OCI-M2 (cell line): ENCODE measurements at regions not wholly inside any gene's neighbourhood (a gene's known extent, or its start where the extent isn't known, plus 50 kb on each side); places are given as distances from the start of the nearest gene placed in this dataset.

ENCODE experiments used
- DNase-seq: peaks from one replicate; lab custom pipeline; 2025; ENCODE audit not compliant: unreplicated experiment; lab: John Stamatoyannopoulos, UW

DNA sequence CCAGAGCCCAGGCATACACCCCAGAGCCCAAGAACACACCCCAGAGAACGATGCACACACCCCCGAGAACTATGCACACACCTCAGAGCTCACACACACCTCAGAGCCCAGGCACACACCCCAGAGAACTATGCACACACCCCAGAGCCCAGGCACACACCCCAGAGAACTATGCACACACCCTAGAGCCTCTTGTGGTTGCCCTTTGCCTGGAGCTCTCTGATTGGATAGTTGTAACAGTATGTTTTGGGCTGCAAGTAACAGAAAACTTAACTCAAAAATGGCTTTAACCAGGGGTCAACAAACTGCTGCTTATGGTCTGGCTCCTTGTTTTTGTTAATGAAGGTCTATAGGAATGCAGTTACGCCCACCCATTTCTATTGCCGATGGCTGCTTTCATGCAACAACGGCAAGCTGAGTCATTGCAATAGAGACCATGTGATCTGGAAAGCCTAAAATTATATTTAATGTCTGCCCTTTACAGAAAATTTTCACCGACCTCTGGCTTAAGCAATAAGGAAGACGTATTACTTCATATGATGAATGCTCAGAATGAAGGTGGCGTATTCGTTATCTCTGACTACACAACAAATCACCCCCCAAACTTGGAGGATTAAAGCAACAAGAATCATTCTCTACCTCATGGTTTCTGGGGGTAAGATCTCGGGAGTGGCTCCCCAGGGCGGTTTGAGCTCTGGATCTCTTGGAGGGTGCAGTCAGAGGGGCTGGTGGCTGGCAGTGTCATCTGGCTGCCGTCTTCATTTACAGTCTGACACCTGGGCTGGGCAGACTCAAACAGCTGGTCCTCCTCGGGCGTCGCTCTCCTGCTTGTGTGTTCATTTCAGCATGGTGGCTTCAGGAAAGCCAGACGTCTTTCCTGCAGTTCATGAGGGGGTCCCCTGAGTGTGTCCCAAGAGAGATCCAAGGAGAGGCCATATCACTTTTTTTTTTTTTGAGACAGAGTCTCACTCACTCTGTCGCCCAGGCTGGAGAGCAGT lies 66.3 kb upstream of the NCOR2 start:
- DNase-seq = no peak

DNA sequence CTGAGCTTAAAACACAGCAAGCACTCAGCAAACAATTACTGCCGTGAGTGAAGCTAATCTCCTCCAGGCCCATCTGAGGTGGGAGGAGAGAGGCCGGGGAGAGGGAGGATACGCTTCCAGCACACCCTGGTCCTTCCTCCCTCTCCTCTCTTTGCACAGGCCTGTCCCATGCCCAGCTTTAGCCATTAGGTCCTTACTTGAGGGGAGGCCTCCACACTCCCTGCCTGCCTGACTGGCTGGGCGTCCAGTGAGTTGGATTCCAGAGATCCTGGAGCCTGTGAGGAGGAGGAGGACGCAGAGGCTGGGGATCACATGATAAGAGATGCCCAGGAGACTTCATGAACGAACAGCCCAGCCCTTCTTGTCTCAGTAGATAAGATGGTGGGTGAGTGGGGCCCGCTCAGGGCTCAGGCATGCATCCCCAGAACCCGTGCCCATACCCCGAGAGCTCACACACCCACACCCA lies 65.1 kb upstream of the NCOR2 start:
- DNase-seq = no peak

DNA sequence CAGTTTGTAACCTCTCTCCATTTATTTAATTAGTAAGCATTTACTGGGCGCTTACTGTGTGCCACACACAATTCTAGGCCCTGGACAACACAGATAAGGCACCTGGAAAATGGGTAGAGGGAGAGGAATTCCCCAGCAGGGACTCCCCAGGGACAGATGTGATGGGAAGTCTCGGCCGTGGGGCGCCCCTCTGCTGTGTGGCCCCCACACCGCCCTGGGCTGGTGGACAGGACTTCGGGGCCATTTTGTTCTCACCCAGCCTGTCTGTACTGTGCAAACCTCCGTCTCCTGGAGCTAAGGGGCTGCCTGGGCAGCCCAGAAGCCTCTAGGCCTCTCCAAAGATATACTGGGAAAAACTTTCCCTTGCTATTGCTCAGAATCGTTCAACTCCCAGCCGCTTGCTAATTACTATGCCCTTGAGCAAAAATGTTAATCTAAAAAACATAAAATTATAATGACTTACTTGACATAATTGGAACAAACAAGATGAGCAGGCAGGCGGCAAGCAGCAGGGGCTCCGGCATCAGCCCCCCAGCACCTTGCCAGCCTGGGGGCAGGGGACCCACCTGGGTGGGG lies 64.4 kb upstream of the NCOR2 start:
- DNase-seq = no peak

DNA sequence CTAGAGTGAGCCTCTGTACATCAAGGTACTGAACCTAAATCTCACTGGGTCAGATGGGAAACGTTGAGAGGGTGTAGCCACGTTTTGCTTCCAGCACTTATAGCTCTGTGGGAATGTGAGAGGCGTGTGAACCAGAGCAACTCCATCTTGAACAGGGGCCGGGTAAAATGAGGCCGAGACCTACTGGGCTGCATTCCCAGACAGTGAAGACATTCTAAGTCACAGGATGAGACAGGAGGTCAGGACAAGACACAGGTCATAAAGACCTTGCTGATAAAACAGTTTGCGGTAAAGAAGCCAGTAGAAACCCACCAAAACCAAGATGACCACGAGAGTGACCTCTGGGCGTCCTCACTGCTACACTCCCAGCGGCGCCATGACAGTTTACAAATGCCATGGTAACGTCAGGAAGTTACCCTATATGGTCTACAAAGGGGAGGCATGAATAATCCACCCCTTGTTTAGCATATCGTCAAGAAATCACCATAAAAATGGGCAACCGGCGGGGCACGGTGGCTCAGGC lies 63.4 kb upstream of the NCOR2 start:
- no peak for DNase-seq

DNA sequence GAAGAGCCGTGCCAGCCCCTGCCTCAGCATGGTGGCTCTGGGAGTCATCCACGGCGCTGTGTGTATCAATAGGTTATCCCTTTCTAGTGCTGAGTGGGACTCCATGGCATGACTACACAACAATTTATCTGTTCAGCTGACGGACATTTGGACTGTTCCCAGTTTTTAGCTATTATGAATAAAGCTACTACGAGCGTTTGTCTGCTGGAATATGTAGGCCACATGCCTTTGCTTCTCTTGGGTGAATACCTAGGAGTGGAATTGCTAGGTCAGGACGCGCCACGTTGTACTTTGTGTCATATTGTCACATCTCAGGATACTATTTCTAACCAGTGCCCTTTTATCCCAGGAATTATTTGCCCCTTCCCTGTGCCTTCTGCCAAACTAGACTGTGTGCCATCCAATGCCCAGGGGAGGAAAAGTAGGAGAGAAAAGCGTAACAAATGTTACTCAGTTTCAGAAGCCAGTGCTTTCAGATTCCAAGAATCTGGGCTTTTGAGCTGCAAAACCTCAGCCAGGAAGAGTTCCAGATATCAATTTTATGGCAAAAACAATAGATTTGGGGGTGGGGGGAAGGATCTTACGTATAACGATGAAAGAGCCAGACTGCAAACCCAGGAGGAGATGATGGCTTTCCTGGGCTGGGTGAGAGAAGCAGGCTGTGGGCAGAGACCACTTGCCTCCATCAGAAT lies 62.5 kb upstream of the NCOR2 start:
- no peak for DNase-seq

DNA sequence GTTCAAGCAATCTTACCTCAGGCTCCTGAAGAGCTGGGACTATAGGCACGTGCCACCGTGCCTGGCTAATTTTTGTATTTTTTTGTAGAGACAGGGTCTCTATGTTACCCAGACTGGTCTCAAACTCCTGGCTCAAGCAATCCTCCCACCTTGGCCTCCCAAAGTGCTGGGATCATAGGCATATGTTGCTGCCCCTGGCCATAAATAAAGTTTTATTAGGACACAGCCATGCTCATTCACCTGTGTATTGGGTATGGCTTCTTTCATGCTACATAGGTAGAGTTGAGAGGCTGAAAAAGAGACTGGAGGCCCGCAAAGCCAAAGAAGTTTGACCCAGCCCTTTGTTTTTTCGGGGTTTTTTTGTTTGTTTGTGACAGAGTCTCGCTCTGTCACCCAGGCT lies 61.7 kb upstream of the NCOR2 start:
- DNase-seq = no peak

DNA sequence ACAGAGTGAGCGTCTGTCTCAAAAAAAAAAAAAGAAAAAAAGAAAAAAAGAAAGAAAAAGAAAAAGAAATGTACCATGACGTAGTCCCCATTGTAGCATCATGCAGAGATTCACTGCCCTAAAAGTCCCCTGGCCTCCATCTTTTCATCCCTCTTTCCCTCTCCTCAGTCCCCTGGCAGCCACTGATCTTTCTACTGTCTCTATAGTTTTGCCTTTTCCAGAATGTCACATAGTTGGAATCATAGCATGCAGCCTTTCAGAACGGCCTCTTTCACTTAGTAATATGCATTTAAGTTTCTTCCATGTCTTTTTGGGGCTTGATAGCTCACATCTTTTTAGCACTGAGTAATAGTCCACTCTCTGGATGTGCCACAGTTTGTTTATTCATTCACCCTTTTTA lies 60.5 kb upstream of the NCOR2 start:
- DNase-seq = no peak

DNA sequence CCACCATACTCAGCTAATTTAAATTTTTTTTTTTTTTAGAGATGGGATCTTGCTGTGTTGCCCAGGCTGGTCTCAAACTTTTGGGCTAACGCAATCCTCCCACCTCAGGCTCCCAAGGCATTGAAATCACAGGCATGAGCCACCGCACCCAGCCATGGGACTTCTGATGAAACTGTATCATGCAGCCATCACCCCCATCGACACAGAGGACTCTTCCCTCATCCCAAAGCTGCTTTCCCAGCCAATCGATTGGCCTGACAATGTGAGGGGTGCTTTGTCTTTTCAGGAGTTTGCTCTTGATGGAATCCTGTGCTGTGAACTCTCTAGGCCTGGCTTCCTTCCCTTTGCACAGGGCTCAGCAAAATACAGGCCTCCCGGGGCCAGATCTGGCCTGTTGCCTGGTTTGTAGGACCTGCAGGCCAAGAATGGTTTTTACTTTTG lies 59.6 kb upstream of the NCOR2 start:
- DNase-seq = no peak

DNA sequence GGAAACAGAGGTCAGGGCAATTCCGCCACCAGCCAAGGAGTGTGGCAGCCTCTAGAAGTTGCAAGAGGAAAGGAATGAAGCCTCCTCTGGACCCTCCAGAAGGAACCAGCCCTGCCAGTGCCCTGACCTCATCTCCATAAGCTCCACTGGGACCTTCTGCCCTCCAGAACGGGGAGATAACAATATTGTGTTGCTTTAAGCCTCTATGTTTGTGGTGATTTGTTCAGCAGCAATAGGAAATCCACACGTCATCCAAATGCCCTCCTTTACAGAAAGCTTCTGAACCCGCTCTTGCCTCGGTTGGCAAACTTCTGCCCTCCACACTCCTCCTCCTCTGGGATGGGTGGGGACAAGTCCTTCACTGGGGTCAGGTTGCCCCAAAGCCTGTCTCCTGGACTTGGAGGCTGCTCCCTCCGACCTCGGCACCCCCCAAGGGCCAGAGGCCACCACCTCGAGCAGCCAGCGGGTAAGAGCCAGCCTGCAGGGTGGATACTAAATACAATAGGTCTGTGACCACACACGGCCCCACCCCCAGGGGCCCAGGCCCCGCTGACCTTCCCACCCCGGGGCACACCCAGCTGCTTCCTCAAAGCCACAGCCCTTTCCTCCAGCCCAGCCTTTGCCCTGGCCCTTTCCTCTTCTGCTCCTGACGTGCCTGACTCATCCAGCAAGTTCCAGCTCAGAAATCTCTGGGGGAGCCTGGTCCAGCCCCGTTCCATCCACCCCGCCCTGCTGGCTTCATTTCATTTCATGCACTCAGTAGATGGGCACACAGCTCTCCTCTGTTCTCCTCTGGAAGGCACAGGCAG lies 58.7 kb upstream of the NCOR2 start:
- peak; percentile 4 for DNase-seq

DNA sequence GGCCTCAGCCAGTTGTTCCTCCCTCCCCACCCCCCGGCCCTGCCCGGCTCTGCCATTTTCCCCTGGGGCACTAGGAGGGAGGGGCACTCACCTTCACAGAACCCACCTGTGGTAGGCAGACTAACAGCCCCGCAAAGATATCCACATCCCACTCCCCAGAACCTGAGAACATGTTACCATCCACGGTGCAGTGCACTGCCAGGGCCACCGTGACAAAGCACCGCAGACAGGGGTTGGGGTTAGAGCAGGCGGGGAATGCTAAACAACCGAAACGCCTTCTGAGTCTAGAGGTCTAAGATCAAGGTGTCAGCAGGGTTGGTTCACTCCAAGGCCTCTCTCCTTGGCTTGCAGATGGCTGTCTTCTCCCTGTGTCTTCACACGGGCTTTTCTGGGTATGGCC lies 57.4 kb upstream of the NCOR2 start:
- DNase-seq = no peak

DNA sequence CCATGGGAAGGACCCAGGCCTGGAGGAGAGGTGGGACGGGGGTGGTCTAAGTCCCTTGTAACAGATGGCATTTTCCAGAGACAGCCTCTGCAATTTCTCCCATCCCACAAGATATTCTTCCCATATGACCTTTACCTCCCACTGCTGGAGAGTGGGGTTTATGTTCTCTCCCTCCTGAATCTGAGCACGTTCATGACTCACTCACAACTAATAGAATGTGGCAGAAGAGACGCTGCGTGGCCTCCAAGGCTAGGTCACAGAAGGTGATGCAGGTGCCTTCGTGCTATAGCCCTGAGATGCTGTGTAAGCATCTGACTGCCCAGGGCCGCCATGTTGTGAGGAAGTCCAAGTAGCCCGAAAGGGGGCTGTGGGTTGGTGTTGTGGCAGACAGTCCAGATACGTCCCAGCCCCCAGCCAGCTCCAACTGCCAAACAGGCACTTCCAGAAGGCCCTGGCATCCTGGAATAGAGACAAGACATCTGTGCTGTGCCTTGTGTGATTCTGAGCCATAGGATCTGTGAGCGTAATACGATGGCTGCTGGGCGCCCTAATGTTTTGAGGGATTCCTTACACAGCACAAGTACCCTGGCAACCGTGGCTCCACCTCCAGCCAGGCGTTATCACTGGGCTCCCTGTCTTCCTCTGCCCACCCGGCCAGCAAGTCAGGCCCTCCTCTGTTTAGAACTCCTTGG lies 56.1 kb upstream of the NCOR2 start:
- no peak for DNase-seq

DNA sequence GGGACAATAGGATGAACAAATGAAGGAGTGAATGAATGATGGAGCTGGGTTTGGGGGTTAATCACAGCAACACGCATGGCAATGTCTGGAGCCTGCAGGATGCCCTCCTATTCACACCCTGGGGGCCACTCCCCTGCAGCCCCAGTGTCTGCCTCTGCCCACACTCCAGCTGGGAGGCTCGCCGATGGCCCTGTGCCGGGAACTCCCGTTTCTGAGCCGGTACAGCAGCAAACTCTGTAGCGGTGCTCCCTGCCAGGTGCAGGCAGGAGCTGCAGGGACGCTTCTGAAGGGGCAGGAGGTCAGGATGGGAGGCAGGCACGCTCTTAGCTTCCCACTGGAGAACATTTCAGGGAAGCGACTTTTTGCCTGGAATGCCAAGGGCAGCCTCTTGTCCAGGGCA lies 55.4 kb upstream of the NCOR2 start:
- no peak for DNase-seq

DNA sequence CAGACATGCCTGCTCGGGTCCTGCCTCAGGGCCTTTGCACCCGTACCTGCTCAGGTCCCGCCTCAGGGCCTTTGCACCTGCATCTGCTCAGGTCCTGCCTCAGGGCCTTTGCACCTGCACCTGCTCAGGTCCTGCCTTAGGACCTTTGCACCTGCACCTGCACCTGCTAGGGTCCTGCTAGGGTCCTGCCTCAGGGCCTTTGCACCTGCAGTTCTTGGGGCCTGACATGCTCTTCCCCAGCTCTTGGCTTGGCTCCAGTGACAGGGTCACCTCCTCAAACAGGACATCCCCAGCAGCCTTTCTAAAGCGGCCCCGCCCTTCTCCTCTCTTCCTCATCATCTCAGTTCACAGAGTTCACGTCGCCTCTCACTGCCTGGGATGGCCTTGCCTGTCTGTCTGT lies 54.9 kb upstream of the NCOR2 start:
- no peak for DNase-seq

DNA sequence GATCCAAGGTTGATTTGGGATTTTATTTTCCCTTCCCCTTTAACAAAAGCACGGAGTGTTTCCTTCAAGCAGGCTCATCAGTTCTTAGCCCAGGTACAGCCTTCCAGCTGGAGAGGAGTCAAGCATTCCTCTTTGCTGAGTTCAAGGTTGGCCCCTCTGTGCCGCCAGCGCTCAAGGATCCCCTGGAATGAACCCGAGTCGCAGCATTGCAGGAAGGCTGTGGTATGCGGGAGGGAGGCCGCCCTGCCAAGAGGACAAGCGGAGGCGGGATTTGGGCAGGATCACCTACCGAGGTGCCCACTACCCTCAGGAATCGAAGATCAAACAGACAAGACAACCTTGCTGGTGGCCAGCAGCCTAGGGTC lies 53.9 kb upstream of the NCOR2 start:
- DNase-seq = no peak

DNA sequence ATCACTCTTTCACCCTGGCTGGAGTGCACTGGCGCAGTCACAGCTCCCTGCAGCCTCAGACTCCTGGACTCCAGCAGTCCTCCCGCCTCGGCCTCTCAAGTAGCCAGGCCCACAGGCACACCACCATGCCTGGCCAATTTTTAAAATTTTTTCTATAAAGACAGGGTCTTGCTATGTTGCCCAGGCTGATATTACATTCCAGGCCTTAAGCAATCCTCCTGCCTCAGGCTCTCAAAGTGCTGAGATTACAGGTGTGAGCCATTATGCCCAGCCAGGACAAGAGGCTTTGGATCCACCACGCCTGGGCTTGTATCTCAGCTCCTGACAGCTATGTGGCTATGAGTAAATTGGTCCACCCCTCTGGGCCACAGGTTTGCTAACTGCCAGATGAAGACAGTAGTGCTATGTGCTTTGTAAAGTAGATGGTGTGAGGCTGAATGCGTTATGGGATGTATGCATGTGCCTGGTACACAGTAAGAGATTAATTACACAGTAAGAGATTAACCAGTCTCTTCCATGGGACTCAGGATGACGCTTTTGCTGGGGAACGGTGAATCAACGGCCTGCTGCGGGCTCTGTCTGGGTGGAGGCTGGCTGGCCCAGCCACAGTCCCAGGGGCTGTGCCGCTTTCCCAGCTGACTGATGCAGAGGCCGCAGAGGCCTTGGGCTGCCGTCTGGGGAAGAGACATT lies 53.3 kb upstream of the NCOR2 start:
- no peak for DNase-seq

DNA sequence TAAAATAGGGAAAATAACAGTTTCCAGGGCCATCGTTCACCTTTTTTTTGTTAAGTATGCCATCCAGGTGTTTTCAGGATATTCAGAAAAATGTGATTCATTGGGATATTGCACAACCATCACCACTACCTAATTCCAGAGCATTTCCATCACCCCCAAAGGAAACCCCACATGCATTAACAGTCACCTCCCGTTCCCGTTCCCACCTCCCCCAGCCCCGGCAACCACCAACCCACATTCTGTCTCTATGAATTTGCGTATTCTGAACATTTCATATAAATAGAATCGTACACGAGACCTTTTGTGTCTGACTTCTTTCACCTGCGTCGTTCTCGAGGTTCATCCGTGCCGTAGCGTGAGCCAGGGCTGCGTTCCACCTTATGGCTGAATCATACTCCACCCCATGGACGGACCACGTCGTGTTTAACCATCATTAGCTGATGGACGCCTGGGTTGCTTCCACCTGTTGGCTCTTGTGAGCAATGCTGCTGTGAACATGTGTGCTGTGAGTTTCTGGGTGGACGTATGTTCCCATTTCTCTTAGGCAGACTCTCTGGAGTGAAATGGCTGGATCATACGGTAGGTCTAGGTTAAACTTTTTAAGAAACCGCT lies 51.0 kb upstream of the NCOR2 start:
- no peak for DNase-seq

DNA sequence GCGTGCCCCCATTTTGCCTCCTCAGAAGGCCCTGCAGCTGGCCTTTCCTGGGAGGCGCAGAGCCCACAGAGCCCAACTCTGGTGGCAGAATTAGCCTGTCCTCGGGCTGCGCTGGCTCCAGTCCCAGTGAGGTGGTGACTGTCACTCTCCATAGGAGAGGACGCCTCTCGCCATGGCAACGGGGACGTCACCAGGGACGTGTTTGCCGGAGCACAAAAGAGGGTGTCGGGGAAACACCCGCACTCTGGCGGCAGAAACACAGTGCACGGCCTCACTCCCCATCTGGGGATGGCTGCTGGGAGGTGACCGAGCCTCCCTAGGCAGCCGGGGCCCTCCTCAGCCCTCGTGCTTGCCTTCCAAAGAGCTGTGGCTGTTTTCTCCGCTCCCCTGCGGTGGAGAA lies 50.2 kb upstream of the NCOR2 start:
- DNase-seq = no peak
